OCI-LY1 (cell line): ENCODE measurements at regions not wholly inside any gene's neighbourhood (a gene's known extent, or its start where the extent isn't known, plus 50 kb on each side); places are given as distances from the start of the nearest gene placed in this dataset.

Source experiments
- H2AFZ ChIP-seq: fragments of 200-600 bp; sonication (generic), shearing (Covaris generic); 2 replicates; pipeline ENCODE4 v1.6.0; 2014; ENCODE audit warnings: antibody characterized with exemption, mild to moderate bottlenecking, low read length
- H3F3A ChIP-seq: fragments of 200-600 bp; sonication (generic), shearing (Covaris generic); 2 replicates; pipeline ENCODE4 v1.6.0; 2014; ENCODE audit warnings: mild to moderate bottlenecking, antibody characterized with exemption, low read length, moderate library complexity; ENCODE audit not compliant: insufficient read depth
- H3K27ac ChIP-seq: fragments of 200-600 bp; sonication (generic); 2 replicates; pipeline ENCODE4 v1.5.1; 2014; ENCODE audit warnings: low read length, mixed run types, mild to moderate bottlenecking, low read depth; ENCODE audit not compliant: poor library complexity, severe bottlenecking
- H3K27me3 ChIP-seq: fragments of 200-600 bp; sonication (generic); 2 replicates; pipeline ENCODE4 v1.6.0; 2014; ENCODE audit warnings: antibody characterized with exemption, mild to moderate bottlenecking, low read length, moderate library complexity; ENCODE audit not compliant: insufficient read depth
- H3K36me3 ChIP-seq: fragments of 200-600 bp; sonication (generic); 2 replicates; pipeline ENCODE4 v1.6.1; 2014; ENCODE audit warnings: mild to moderate bottlenecking, antibody characterized with exemption, low read length, moderate library complexity, mixed read lengths; ENCODE audit not compliant: insufficient read depth
- H3K4me1 ChIP-seq: fragments of 200-600 bp; sonication (generic); 2 replicates; pipeline ENCODE4 v1.5.1; 2014; ENCODE audit warnings: mild to moderate bottlenecking, low read length, moderate library complexity; ENCODE audit not compliant: insufficient read depth, severe bottlenecking
- H3K4me2 ChIP-seq: fragments of 200-600 bp; sonication (generic), shearing (Covaris generic); 2 replicates; pipeline ENCODE4 v1.6.1; 2014; ENCODE audit warnings: low read length
- H3K4me3 ChIP-seq: fragments of 200-600 bp; sonication (generic); 2 replicates; pipeline ENCODE4 v1.5.1; 2014; ENCODE audit warnings: low read length, low read depth, mild to moderate bottlenecking, mixed read lengths; ENCODE audit not compliant: poor library complexity, severe bottlenecking
- H3K79me2 ChIP-seq: fragments of 200-600 bp; shearing (Covaris generic); 2 replicates; pipeline ENCODE4 v1.6.1; 2016; ENCODE audit warnings: mixed run types, low read length, mixed read lengths; ENCODE audit not compliant: insufficient read depth
- H3K9ac ChIP-seq: fragments of 200-600 bp; sonication (generic), shearing (Covaris generic); 2 replicates; pipeline ENCODE4 v1.6.1; 2014; ENCODE audit warnings: mild to moderate bottlenecking, low read length, mixed read lengths
- H3K9me2 ChIP-seq: fragments of 200-600 bp; sonication (generic), shearing (Covaris generic); 2 replicates; pipeline ENCODE4 v1.6.1; 2014; ENCODE audit warnings: low read depth, mild to moderate bottlenecking, low read length, mixed read lengths
- H3K9me3 ChIP-seq: fragments of 200-600 bp; shearing (Covaris generic); 2 replicates; pipeline ENCODE4 v1.6.1; 2014; ENCODE audit warnings: low read length, mixed read lengths
- H4K20me1 ChIP-seq: fragments of 200-600 bp; sonication (generic), shearing (Covaris generic); 2 replicates; pipeline ENCODE4 v1.6.0; 2016; ENCODE audit warnings: mild to moderate bottlenecking, low read length; ENCODE audit not compliant: insufficient read depth
- CTCF ChIP-seq: fragments of 200-600 bp; sonication (generic), shearing (Covaris generic); IDR thresholded peaks from 2 replicates; pipeline ENCODE4 v1.5.1; 2017; ENCODE audit warnings: mild to moderate bottlenecking, antibody characterized with exemption, low read length, moderate library complexity, mixed read lengths
- EZH2 ChIP-seq: fragments of 200-600 bp; sonication (generic), shearing (Covaris generic); IDR thresholded peaks from 2 replicates; pipeline ENCODE4 v1.8.0; 2017; ENCODE audit warnings: borderline replicate concordance, mixed run types, mild to moderate bottlenecking, antibody characterized with exemption, low read length, moderate library complexity, mixed read lengths

- H2AFZ ChIP-seq: no peak overlapping the region
- H3K4me1 ChIP-seq: no peaks in the 10 kb centered on the region
- no peaks in the 10 kb centered on the region for H4K20me1 ChIP-seq
- no peak overlapping the region for H3K9ac ChIP-seq
- no peaks in the 10 kb centered on the region for H3F3A ChIP-seq
- H3K36me3 ChIP-seq: no peaks in the 10 kb centered on the region
- TF ChIP-seq EZH2: no peak
- no peak for TF ChIP-seq CTCF
- H3K4me3 ChIP-seq: no peak overlapping the region
- no peaks in the 10 kb centered on the region for H3K9me3 ChIP-seq
- no peaks in the 10 kb centered on the region for H3K27me3 ChIP-seq
- H3K4me2 ChIP-seq: no peak overlapping the region
- no peaks in the 10 kb centered on the region for H3K9me2 ChIP-seq
- no peaks in the 10 kb centered on the region for H3K79me2 ChIP-seq
- no peak overlapping the region for H3K27ac ChIP-seq
Observed at GRCh38 chr14:106199097-106199496, 672.7 kb downstream of the TMEM121 start.

GRCh38 chr14:106200541-106201315 is 674.3 kb downstream of the TMEM121 start:
- Histone ChIP-seq H3K27me3 (no peaks in the 10 kb centered on the region), H3K27ac (no peak overlapping the region), H3K4me3 (no peak overlapping the region), H3K9me3 (no peaks in the 10 kb centered on the region), H2AFZ (no peak overlapping the region), H3K4me1 (no peaks in the 10 kb centered on the region), H3K9ac (no peak overlapping the region), H3K79me2 (no peaks in the 10 kb centered on the region), H3F3A (no peaks in the 10 kb centered on the region), H3K4me2 (no peak overlapping the region), H3K36me3 (no peaks in the 10 kb centered on the region), H3K9me2 (no peaks in the 10 kb centered on the region), H4K20me1 (no peaks in the 10 kb centered on the region)
- no peak for TF ChIP-seq EZH2
- TF ChIP-seq CTCF: no peak

GRCh38 chr14:106201376-106201775 is 675.0 kb downstream of the TMEM121 start:
- Histone ChIP-seq H3K9me2 (no peaks in the 10 kb centered on the region), H3K9ac (no peak overlapping the region), H3K79me2 (no peaks in the 10 kb centered on the region), H3K4me2 (no peak overlapping the region), H3F3A (no peaks in the 10 kb centered on the region), H2AFZ (no peak overlapping the region), H3K4me3 (no peak overlapping the region), H3K9me3 (no peaks in the 10 kb centered on the region), H3K27ac (no peak overlapping the region), H3K4me1 (no peaks in the 10 kb centered on the region), H3K27me3 (no peaks in the 10 kb centered on the region), H4K20me1 (no peaks in the 10 kb centered on the region), H3K36me3 (no peaks in the 10 kb centered on the region)
- TF ChIP-seq EZH2 (no peak), CTCF (no peak)
